Activated CD8-positive, alpha-beta T cell treated with anti-CD3 and anti-CD28 coated beads, Interleukin-2, amount 10 ng/mL, durations not matched to agents 7 days and 5 days (primary cell): ENCODE measurements at regions not wholly inside any gene's neighbourhood (a gene's known extent, or its start where the extent isn't known, plus 50 kb on each side); places are given as distances from the start of the nearest gene placed in this dataset.

Source experiments
- ATAC-seq: fragments of 150-1000 bp; cut with Tn5 transposase; one replicate; pipeline ENCODE4 v1.10.0; 2021; ENCODE audit warnings: moderate library complexity
- CTCF ChIA-PET: fragments of 350-600 bp; sonication (Branson Sonifier 250); formaldehyde crosslinking; loops from one replicate; lab custom pipeline; 2021; ENCODE audit warnings: antibody characterized with exemption; lab: Charles Lee
- POLR2A ChIA-PET: fragments of 350-600 bp; sonication (Branson Sonifier 250); formaldehyde crosslinking; loops from one replicate; lab custom pipeline; 2021; ENCODE audit warnings: antibody characterized with exemption; lab: Charles Lee
- DNase-seq: peaks from one replicate; pipeline ENCODE4 v3.0.0-alpha.2; 2020
- H3K27ac Mint-ChIP-seq: one replicate; pipeline ENCODE4 v1.8.0; 2021; ENCODE audit warnings: mild to moderate bottlenecking, mixed read lengths
- H3K27me3 Mint-ChIP-seq: one replicate; pipeline ENCODE4 v1.8.0; 2021; ENCODE audit warnings: low read depth, mixed read lengths
- H3K36me3 Mint-ChIP-seq: one replicate; pipeline ENCODE4 v1.8.0; 2021; ENCODE audit warnings: low read depth, mixed read lengths
- H3K4me1 Mint-ChIP-seq: one replicate; pipeline ENCODE4 v1.8.0; 2021; ENCODE audit warnings: low read depth, mixed read lengths
- H3K4me3 Mint-ChIP-seq: one replicate; pipeline ENCODE4 v1.8.0; 2021; ENCODE audit warnings: mild to moderate bottlenecking, mixed read lengths
- H3K9me3 Mint-ChIP-seq: one replicate; pipeline ENCODE4 v1.8.0; 2022; ENCODE audit warnings: mixed read lengths; ENCODE audit not compliant: insufficient read depth

GRCh38 chr10:88062385-88062784 is 199.0 kb downstream of the PTEN start:
- Mint-ChIP-seq H3K36me3 (peaks cover 9% of the 10 kb centered on the region), H3K9me3 (peaks cover 4% of the 10 kb centered on the region), H3K4me3 (no peak overlapping the region), H3K4me1 (peaks cover 49% of the 10 kb centered on the region), H3K27ac (no peak overlapping the region), H3K27me3 (no peaks in the 10 kb centered on the region)
- ChIA-PET POLR2A (no interaction called here), CTCF (interaction anchor here (1.0 kb wide), 1 partner anchor 10 kb away, joined by 3 read pairs; no protein-coding TSS in a partner anchor)
- ATAC-seq (no peak), DNase-seq (no peak)

GRCh38 chr10:88062798-88063472 is 199.5 kb downstream of the PTEN start:
- Mint-ChIP-seq H3K36me3 (peaks cover 14% of the 10 kb centered on the region), H3K27ac (no peak overlapping the region), H3K9me3 (peaks cover 7% of the 10 kb centered on the region), H3K4me3 (no peak overlapping the region), H3K4me1 (peaks cover 54% of the 10 kb centered on the region), H3K27me3 (no peaks in the 10 kb centered on the region)
- DNase-seq = no peak
- ATAC-seq = no peak
- ChIA-PET POLR2A (interaction anchor here (0.6 kb wide), 1 partner anchor 29 kb away, joined by 3 read pairs; no protein-coding TSS in a partner anchor), CTCF (interaction anchor here (1.1 to 1.3 kb wide), 2 partner anchors 29 to 330 kb away, joined by 3 to 4 read pairs; no protein-coding TSS in a partner anchor)

- Mint-ChIP-seq H3K27me3 (no peaks in the 10 kb centered on the region), H3K4me1 (peaks cover 60% of the 10 kb centered on the region), H3K36me3 (peaks cover 14% of the 10 kb centered on the region), H3K9me3 (peaks cover 7% of the 10 kb centered on the region), H3K27ac (no peak overlapping the region), H3K4me3 (no peak overlapping the region)
- ChIA-PET CTCF (interaction anchor here (1.1 to 1.3 kb wide), 2 partner anchors 27 to 328 kb away, joined by 3 to 4 read pairs; no protein-coding TSS in a partner anchor), POLR2A (no interaction called here)
- DNase-seq (no peak), ATAC-seq (no peak)
Observed at GRCh38 chr10:88063861-88064557, 200.6 kb downstream of the PTEN start.

- ATAC-seq = peak; percentile 84
- CTCF ChIA-PET = interaction anchor here (1.1 to 1.7 kb wide), 3 partner anchors 27 to 49 kb away, joined by 5 to 6 read pairs (median 5); no protein-coding TSS in a partner anchor
- peaks cover 64% of the 10 kb centered on the region for H3K4me1 Mint-ChIP-seq
Observed at GRCh38 chr10:88064608-88065382, 201.4 kb downstream of the PTEN start.

GRCh38 chr10:88065383-88066049 is 202.1 kb downstream of the PTEN start:
- Mint-ChIP-seq H3K36me3 (peaks cover 14% of the 10 kb centered on the region), H3K9me3 (peaks cover 7% of the 10 kb centered on the region), H3K27me3 (no peaks in the 10 kb centered on the region), H3K27ac (peak overlapping the region; percentile 48), H3K4me3 (no peak overlapping the region), H3K4me1 (peaks cover 64% of the 10 kb centered on the region)
- POLR2A ChIA-PET = interaction anchor here (0.6 to 1.5 kb wide), 3 partner anchors 26 to 203 kb away, joined by 3 to 7 read pairs (median 3); no protein-coding TSS in a partner anchor
- CTCF ChIA-PET = interaction anchor here (1.1 to 1.7 kb wide), 4 partner anchors 26 to 50 kb away, joined by 4 to 6 read pairs (median 5); no protein-coding TSS in a partner anchor
- DNase-seq = no peak
- no peak for ATAC-seq

More at GRCh38 chr10:88064608-88065382, 201.4 kb downstream of the PTEN start:
- H3K27ac Mint-ChIP-seq = peak overlapping the region; percentile 48
- DNase-seq = peak; percentile 46
- H3K27me3 Mint-ChIP-seq = no peaks in the 10 kb centered on the region
- peaks cover 14% of the 10 kb centered on the region for H3K36me3 Mint-ChIP-seq
- POLR2A ChIA-PET = interaction anchor here (0.6 to 1.0 kb wide), 2 partner anchors 27 to 203 kb away, joined by 3 read pairs; no protein-coding TSS in a partner anchor
- peaks cover 7% of the 10 kb centered on the region for H3K9me3 Mint-ChIP-seq
- H3K4me3 Mint-ChIP-seq = no peak overlapping the region

GRCh38 chr10:88066319-88066718 is 202.9 kb downstream of the PTEN start:
- no peak for ATAC-seq
- ChIA-PET CTCF (interaction anchor here (1.4 to 1.7 kb wide), 3 partner anchors 25 to 50 kb away, joined by 4 to 6 read pairs (median 5); no protein-coding TSS in a partner anchor), POLR2A (interaction anchor here (0.6 to 1.5 kb wide), 2 partner anchors 204 to 864 kb away, joined by 3 to 7 read pairs; no protein-coding TSS in a partner anchor)
- Mint-ChIP-seq H3K4me1 (peaks cover 64% of the 10 kb centered on the region), H3K4me3 (no peak overlapping the region), H3K36me3 (peaks cover 14% of the 10 kb centered on the region), H3K27ac (peak overlapping the region; percentile 82), H3K9me3 (peaks cover 7% of the 10 kb centered on the region), H3K27me3 (no peaks in the 10 kb centered on the region)
- DNase-seq = no peak

- Mint-ChIP-seq H3K27ac (peak overlapping the region; percentile 82), H3K36me3 (peaks cover 14% of the 10 kb centered on the region), H3K9me3 (peaks cover 7% of the 10 kb centered on the region), H3K27me3 (no peaks in the 10 kb centered on the region), H3K4me3 (peak overlapping the region; percentile 21), H3K4me1 (peaks cover 67% of the 10 kb centered on the region)
- peak; percentile 33 for DNase-seq
- CTCF ChIA-PET = interaction anchor here (0.6 to 2.8 kb wide), 4 partner anchors 17 to 323 kb away, joined by 3 to 10 read pairs (median 4); no protein-coding TSS in a partner anchor
- POLR2A ChIA-PET = interaction anchor here (0.6 to 1.5 kb wide), 2 partner anchors 205 to 864 kb away, joined by 3 to 7 read pairs; no protein-coding TSS in a partner anchor
- ATAC-seq = no peak
Observed at GRCh38 chr10:88066876-88067275, 203.5 kb downstream of the PTEN start.

GRCh38 chr10:88067737-88068136 is 204.3 kb downstream of the PTEN start:
- peak overlapping the region; percentile 82 for H3K27ac Mint-ChIP-seq
- no peak overlapping the region for H3K4me3 Mint-ChIP-seq
- ATAC-seq = no peak
- peaks cover 14% of the 10 kb centered on the region for H3K36me3 Mint-ChIP-seq
- peaks cover 7% of the 10 kb centered on the region for H3K9me3 Mint-ChIP-seq
- ChIA-PET CTCF (interaction anchor here (0.7 to 2.8 kb wide), 3 partner anchors 12 to 322 kb away, joined by 3 to 10 read pairs (median 4); no protein-coding TSS in a partner anchor), POLR2A (no interaction called here)
- peaks cover 65% of the 10 kb centered on the region for H3K4me1 Mint-ChIP-seq
- no peak for DNase-seq
- H3K27me3 Mint-ChIP-seq = no peaks in the 10 kb centered on the region

GRCh38 chr10:88069338-88069737 is 205.9 kb downstream of the PTEN start:
- POLR2A ChIA-PET = no interaction called here
- Mint-ChIP-seq H3K9me3 (peaks cover 7% of the 10 kb centered on the region), H3K27ac (no peak overlapping the region), H3K4me1 (peaks cover 51% of the 10 kb centered on the region), H3K4me3 (no peak overlapping the region), H3K27me3 (peaks cover 1% of the 10 kb centered on the region), H3K36me3 (peaks cover 14% of the 10 kb centered on the region)
- no peak for ATAC-seq
- DNase-seq = no peak
- CTCF ChIA-PET = interaction anchor here (0.9 to 2.8 kb wide), 3 partner anchors 16 to 39 kb away, joined by 3 to 10 read pairs (median 3); no protein-coding TSS in a partner anchor

GRCh38 chr10:88070080-88070880 is 206.9 kb downstream of the PTEN start:
- peaks cover 14% of the 10 kb centered on the region for H3K36me3 Mint-ChIP-seq
- H3K27ac Mint-ChIP-seq = no peak overlapping the region

More at GRCh38 chr10:88070080-88070880, 206.9 kb downstream of the PTEN start:
- H3K4me1 Mint-ChIP-seq = peaks cover 41% of the 10 kb centered on the region
- CTCF ChIA-PET = no interaction called here
- POLR2A ChIA-PET = no interaction called here
- no peak for DNase-seq
- no peak for ATAC-seq
- no peak overlapping the region for H3K4me3 Mint-ChIP-seq
- peaks cover 2% of the 10 kb centered on the region for H3K27me3 Mint-ChIP-seq
- peaks cover 7% of the 10 kb centered on the region for H3K9me3 Mint-ChIP-seq
